ENCODE measurements at regions not wholly inside any gene's neighbourhood (a gene's known extent, or its start where the extent isn't known, plus 50 kb on each side); places are given as distances from the start of the nearest gene placed in this dataset.

DNA sequence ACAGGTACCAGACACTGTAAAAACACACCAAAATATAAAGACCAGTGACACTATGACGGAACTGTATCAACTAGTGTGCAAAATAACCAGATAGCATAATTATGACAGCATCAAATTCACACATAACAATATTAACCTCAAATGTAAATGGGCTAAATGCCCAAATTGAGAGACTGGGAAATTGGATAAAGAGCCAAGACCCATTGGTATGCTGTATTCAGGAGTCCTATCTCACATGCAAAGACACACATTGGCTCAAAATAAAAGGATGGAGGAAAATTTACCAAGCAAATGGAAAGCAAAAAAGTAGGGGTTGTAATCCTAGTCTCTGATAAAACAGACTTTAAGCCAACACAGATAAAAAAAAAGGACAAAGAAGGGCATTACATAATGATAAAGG lies 416.3 kb upstream of the ZNF608 start:
- dilution Hi-C loops (cut with MboI; ENCODE audit: extremely low pct_ligation_motif_present, low sequenced_read_pairs) = no loop called here
- no peak for FAIRE-seq
- CTCF ChIA-PET = no interaction called here

More for the DNA sequence above, 416.3 kb upstream of the ZNF608 start:
- Histone ChIP-seq H3K79me2 (ENCODE audit: control insufficient read depth, insufficient read depth, low read length) (no peaks in the 10 kb centered on the region), H4K20me1 (replicated peaks; ENCODE audit: control insufficient read depth, extremely low read depth, insufficient read depth, low read length) (no peaks in the 10 kb centered on the region), H3K9me1 (replicated peaks; ENCODE audit: control insufficient read depth, extremely low read depth, insufficient read depth, low read length) (no peaks in the 10 kb centered on the region), H3K9ac (replicated peaks; ENCODE audit: extremely low read depth, insufficient read depth, low read length) (no peak overlapping the region), H3K4me2 (ENCODE audit: insufficient read depth, low read length) (no peak overlapping the region), H3K4me1 (ENCODE audit: control insufficient read depth, extremely low read depth, insufficient read depth, low read length) (no peaks in the 10 kb centered on the region), H3K27me3 (ENCODE audit: control insufficient read depth in 2 of 2, insufficient read depth in 2 of 2, low read length in 2 of 2) (no peaks in the 10 kb centered on the region), H2AFZ (ENCODE audit: low read depth, low read length) (no peak overlapping the region), H3K9me3 (replicated peaks; ENCODE audit: control insufficient read depth, insufficient read depth, low read length) (no peaks in the 10 kb centered on the region), H3K36me3 (ENCODE audit: control insufficient read depth in 2 of 2, extremely low read depth in 1 of 2, insufficient read depth in 2 of 2, low read length in 2 of 2) (no peaks in the 10 kb centered on the region), H3K4me3 (replicated peaks in 1 of 3; ENCODE audit: insufficient read depth in 1 of 3, low read depth in 1 of 3, low read length in 3 of 3) (no peak overlapping the region), H3K27ac (ENCODE audit: insufficient read depth, low read depth, low read length) (no peak overlapping the region)
- TF ChIP-seq EZH2 (IDR thresholded peaks at IDR 0.05; ENCODE audit: borderline replicate concordance, low read depth, low read length, severe bottlenecking) (no peak), POLR2AphosphoS5 (IDR thresholded peaks at IDR 0.05; ENCODE audit: insufficient read depth, low read depth, low read length) (no peak), POLR2A (IDR thresholded peaks at IDR 0.05; ENCODE audit: low read depth, low read length) (no peak), MYC (IDR thresholded peaks at IDR 0.05; ENCODE audit: low read depth, low read length) (no peak), GATA2 (IDR thresholded peaks at IDR 0.05; ENCODE audit: insufficient read depth, insufficient read length, low read depth, low read length) (no peak), FOS (IDR thresholded peaks at IDR 0.05; ENCODE audit: borderline replicate concordance, insufficient read depth, low read length) (no peak), JUN (IDR thresholded peaks at IDR 0.05; ENCODE audit: borderline replicate concordance, insufficient read depth, insufficient read length, low read depth) (no peak)
- TF ChIP-seq, protein P1, sequence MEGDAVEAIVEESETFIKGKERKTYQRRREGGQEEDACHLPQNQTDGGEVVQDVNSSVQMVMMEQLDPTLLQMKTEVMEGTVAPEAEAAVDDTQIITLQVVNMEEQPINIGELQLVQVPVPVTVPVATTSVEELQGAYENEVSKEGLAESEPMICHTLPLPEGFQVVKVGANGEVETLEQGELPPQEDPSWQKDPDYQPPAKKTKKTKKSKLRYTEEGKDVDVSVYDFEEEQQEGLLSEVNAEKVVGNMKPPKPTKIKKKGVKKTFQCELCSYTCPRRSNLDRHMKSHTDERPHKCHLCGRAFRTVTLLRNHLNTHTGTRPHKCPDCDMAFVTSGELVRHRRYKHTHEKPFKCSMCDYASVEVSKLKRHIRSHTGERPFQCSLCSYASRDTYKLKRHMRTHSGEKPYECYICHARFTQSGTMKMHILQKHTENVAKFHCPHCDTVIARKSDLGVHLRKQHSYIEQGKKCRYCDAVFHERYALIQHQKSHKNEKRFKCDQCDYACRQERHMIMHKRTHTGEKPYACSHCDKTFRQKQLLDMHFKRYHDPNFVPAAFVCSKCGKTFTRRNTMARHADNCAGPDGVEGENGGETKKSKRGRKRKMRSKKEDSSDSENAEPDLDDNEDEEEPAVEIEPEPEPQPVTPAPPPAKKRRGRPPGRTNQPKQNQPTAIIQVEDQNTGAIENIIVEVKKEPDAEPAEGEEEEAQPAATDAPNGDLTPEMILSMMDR (IDR thresholded peaks at IDR 0.05; ENCODE audit: extremely low read depth in 1 of 2, insufficient read depth in 1 of 2, low read depth in 1 of 2, low read length in 2 of 2) = no peak
- TF ChIP-seq, protein P2, sequence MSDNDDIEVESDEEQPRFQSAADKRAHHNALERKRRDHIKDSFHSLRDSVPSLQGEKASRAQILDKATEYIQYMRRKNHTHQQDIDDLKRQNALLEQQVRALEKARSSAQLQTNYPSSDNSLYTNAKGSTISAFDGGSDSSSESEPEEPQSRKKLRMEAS (IDR thresholded peaks at IDR 0.05; ENCODE audit: insufficient read depth, insufficient read length) = no peak
- intact Hi-C loops (cut with micrococcal nuclease) = no loop called here
- POLR2A ChIA-PET = no interaction called here
- no TSS peak for BruUV-seq (replicated peaks)
- no peak for DNase-seq (ENCODE audit: low read depth, low spot score)

Data from endothelial cell of umbilical vein (primary cell).